NB4 (cell line): ENCODE measurements at regions not wholly inside any gene's neighbourhood (a gene's known extent, or its start where the extent isn't known, plus 50 kb on each side); places are given as distances from the start of the nearest gene placed in this dataset.

Experiments used
- MYC ChIP-seq: IDR thresholded peaks from 2 replicates; pipeline ENCODE4 v1.6.1; 2011; ENCODE audit warnings: low read depth, low read length
- POLR2A ChIP-seq: IDR thresholded peaks from 2 replicates; pipeline ENCODE4 v1.6.1; 2011; ENCODE audit warnings: mild to moderate bottlenecking; ENCODE audit not compliant: insufficient read length; ENCODE audit errors: extremely low read depth
- TF ChIP-seq, protein P1 (sequence below): IDR thresholded peaks from one replicate; pipeline ENCODE4 v1.5.1; 2012; ENCODE audit warnings: low read depth, low read length
- TF ChIP-seq, protein P2 (sequence below): IDR thresholded peaks from 2 replicates; pipeline ENCODE4 v1.6.1; 2011; ENCODE audit warnings: low read depth, low read length

DNA sequence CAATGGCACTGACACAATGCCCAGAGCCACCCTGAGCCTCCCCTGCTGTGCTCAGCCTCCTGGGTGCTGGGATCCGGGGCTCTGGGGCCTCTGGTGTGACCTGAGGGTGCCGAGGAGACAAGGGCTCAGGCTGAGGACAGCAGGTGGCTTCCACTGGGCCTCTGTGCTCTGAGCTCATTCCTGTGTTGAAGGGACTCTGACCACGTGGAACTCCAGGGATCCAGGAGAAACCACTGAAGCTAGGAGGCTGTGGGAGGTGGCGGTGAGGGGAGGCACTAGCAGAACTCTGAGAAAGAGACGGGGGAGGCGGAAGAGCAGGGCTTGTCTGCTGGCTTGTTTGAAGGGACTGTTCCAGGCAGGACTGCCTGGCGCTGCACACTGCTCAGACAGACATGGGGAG lies 318.7 kb upstream of the IRX1 start:
- TF ChIP-seq, protein P1, sequence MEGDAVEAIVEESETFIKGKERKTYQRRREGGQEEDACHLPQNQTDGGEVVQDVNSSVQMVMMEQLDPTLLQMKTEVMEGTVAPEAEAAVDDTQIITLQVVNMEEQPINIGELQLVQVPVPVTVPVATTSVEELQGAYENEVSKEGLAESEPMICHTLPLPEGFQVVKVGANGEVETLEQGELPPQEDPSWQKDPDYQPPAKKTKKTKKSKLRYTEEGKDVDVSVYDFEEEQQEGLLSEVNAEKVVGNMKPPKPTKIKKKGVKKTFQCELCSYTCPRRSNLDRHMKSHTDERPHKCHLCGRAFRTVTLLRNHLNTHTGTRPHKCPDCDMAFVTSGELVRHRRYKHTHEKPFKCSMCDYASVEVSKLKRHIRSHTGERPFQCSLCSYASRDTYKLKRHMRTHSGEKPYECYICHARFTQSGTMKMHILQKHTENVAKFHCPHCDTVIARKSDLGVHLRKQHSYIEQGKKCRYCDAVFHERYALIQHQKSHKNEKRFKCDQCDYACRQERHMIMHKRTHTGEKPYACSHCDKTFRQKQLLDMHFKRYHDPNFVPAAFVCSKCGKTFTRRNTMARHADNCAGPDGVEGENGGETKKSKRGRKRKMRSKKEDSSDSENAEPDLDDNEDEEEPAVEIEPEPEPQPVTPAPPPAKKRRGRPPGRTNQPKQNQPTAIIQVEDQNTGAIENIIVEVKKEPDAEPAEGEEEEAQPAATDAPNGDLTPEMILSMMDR = no peak
- TF ChIP-seq POLR2A (no peak), MYC (no peak)
- TF ChIP-seq, protein P2, sequence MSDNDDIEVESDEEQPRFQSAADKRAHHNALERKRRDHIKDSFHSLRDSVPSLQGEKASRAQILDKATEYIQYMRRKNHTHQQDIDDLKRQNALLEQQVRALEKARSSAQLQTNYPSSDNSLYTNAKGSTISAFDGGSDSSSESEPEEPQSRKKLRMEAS = no peak
